GM18505 (cell line): ENCODE measurements at regions not wholly inside any gene's neighbourhood (a gene's known extent, or its start where the extent isn't known, plus 50 kb on each side); places are given as distances from the start of the nearest gene placed in this dataset.
"Not testable (repeated sequence)": the region's sequence is repeated elsewhere in the genome, so short reads cannot be mapped to it uniquely, and the experiment has no call there.

Experiments
- ATAC-seq: cut with Tn5 transposase; IDR thresholded peaks from one replicate; pipeline ENCODE4 v1.9.1; 2021; ENCODE audit not compliant: unreplicated experiment
- POLR2A ChIP-seq: IDR thresholded peaks from 4 replicates; pipeline ENCODE4 v1.6.1; 2011; ENCODE audit warnings: borderline replicate concordance; ENCODE audit not compliant: insufficient read depth, insufficient read length; ENCODE audit errors: extremely low read depth

DNA sequence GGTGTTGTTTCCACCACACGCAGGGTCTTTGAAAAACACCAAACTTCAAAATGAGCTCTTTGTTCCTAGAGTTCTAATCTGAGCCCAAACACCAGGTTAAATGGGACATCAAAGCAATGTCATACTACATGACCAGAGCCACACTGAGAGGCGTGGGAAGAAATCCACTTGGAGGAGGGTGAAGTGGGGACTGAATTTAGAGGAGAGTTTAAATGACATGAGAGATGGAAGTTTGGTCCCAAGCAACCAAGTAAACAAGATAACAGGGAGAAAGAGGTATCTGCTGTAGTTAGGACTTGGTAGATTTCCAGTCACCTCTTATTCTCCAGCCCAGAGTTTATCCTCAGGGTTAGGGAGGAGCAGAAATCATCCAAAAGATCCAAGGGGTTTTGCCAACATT lies 290.9 kb upstream of the FAM78B start:
- no peak for TF ChIP-seq POLR2A
- ATAC-seq: no peak

- TF ChIP-seq POLR2A: no peak
Observed at GRCh38 chr1:166464333-166464732, 297.5 kb upstream of the FAM78B start.

DNA sequence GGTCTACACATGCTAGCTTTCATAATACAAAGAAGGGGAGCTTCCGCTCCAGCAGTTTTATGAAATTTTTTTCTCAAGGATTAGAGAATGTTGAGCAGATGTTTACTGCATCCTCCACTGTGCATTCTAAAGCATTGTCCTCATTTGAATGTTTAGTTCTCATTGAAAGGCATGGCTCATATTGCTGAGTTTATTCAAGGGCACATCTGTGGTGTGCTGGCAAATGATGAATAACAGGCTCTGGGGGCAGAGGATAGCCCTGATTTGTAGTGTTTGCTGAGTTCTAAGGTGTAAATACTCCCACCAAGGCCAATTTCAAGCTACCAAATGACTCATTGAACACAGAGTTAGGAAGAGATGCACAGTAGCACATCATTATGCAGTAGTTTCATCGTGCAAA lies 303.2 kb upstream of the FAM78B start:
- no peak for TF ChIP-seq POLR2A
- ATAC-seq: no peak

More at GRCh38 chr1:166464333-166464732, 297.5 kb upstream of the FAM78B start:
- ATAC-seq: no peak

- TF ChIP-seq POLR2A: no peak
- no peak for ATAC-seq
Observed at GRCh38 chr1:166470441-166470840, 303.6 kb upstream of the FAM78B start.

DNA sequence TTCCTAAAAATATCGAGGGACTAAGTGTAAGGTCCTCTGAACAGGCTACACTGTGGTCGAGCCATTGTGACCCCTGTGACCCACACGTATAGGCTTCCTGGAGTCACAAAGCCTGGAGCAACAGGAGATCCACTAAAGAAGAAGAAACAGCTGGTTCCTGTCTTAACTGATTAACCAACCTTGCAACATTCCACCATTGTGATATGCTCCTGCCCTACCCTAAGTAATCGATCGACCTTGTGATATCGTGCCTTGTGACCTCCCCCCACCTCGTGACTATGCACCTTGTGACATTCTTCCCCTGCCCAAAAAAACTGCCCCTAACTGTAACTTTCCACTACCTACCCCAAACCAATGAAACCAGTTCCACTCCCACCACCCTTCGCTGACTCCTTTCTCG lies 304.6 kb upstream of the FAM78B start:
- ATAC-seq: no peak
- no peak for TF ChIP-seq POLR2A

DNA sequence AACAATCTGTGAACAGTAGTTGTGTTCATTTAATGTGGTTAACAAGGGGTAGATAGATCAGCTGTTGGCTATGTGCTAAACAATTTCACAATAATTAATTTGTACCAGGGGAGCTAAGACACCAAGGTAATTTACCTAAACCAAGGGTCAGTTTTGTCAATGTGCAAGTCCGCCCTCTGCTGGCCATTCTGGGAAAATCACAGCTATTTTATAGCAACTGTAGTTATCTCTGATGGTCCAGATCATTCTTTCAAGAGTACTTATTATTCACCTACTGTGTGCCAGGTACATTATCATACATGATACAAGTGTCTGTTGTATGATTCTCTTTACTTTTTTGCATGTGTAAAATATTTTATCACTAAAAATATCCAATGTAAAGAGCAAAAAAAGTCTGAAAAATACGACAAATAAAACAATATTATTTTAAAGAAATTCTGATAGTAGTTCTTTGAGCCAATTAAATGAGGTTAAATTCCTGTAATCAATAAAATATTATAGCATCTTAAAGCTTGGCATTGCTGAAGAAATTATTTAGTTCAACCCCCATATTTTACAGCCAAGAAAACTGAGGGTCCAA lies 312.3 kb upstream of the FAM78B start:
- ATAC-seq: no peak
- no peak for TF ChIP-seq POLR2A

GRCh38 chr1:166484471-166484870 lies 317.7 kb upstream of the FAM78B start:
- no peak for ATAC-seq
- TF ChIP-seq POLR2A: no peak

- no peak for TF ChIP-seq POLR2A
- ATAC-seq: no peak
Observed at GRCh38 chr1:166484871-166485270, 318.1 kb upstream of the FAM78B start.

- ATAC-seq: no peak
- TF ChIP-seq POLR2A: no peak
Observed at GRCh38 chr1:166485620-166486019, 318.8 kb upstream of the FAM78B start.

DNA sequence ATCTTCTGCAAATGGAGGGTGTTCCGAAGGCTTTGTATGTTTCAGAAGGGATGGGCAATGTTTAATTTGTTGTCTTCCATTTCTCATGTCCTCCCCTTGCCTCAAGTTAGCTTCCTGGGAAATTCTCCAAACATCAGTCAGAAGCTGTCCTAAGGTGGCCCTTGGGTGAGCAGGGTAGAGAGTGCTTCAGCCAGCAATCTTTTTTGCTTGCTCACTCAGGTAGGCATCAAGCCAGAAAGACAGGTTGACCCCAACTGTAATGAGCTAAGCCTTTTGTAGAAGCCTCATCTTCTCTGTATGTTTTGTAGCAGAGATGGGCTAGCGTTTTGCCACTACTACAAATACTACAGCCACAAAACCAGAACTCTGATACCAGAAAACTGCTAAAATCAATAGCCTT lies 321.5 kb upstream of the FAM78B start:
- ATAC-seq: no peak
- no peak for TF ChIP-seq POLR2A

GRCh38 chr1:166489356-166489669 lies 322.5 kb upstream of the FAM78B start:
- no peak for TF ChIP-seq POLR2A
- ATAC-seq: no peak

DNA sequence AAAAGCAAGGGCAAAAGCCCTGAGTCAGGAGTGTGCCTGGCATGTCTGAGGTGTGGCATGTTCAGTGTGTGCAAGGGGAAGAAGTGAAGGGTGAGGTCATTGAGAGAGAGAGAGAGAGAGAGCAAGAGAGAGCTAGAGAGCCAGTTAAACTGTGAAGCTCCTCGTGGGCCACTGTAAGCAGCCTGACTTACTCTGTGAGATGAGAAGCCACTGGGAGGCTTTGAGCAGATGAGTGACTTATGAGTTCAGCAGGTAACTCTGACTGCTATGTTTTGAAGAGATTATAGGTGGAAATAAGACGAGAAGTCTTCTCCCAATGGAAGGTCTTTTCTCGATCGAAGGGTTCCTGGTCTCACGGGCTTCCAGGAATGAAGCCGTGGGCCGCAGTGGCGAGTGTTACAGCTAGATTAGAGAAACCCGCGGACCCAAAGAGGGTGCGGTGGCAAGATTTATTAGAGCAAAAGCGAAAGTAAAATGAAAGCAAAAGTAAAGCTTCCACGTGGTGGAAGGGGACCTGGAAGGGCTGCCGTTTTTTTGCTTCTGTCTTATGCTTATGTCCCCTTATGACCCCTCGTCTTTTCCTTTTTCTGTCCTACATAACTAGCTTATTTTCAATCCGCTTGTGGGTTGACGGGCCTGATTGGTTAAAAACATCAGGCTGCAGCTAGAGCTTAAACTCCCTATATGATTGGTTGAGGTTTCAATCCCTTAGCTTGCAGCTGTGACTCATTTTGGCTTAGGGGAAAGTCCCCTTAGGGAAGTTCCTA lies 323.1 kb upstream of the FAM78B start:
- peak; percentile 76 for ATAC-seq
- TF ChIP-seq POLR2A: peak; percentile 64

GRCh38 chr1:166490437-166490991 lies 323.7 kb upstream of the FAM78B start:
- no peak for TF ChIP-seq POLR2A
- ATAC-seq: no peak

DNA sequence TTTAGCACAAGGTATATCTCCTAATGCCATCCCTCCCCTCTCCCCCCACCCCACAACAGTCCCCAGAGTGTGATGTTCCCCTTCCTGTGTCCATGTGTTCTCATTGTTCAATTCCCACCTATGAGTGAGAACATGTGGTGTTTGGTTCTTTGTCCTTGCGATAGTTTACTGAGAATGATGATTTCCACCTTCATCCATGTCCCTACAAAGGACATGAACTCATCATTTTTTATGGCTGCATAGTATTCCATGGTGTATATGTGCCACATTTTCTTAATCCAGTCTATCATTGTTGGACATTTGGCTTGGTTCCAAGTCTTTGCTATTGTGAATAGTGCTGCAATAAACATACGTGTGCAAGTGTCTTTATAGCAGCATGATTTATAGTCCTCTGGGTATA lies 327.0 kb upstream of the FAM78B start:
- not testable (repeated sequence) for ATAC-seq
